Astrocyte (in vitro differentiated cells and primary cell): ENCODE measurements at regions not wholly inside any gene's neighbourhood (a gene's known extent, or its start where the extent isn't known, plus 50 kb on each side); places are given as distances from the start of the nearest gene placed in this dataset.

Source experiments
- DNase-seq: peaks from one replicate; pipeline ENCODE4 v3.0.0-alpha.2; 2010; ENCODE audit warnings: low read depth
- FAIRE-seq: peaks from 2 replicates; lab custom pipeline; 2011; peaks lifted over from hg19 to GRCh38; lab: Jason Lieb, UNC
- H2AFZ ChIP-seq: 2 replicates; pipeline ENCODE4 v1.6.0; 2012; ENCODE audit warnings: low read depth, low read length, inconsistent platforms
- H3K27ac ChIP-seq: 2 replicates; pipeline ENCODE4 v1.5.1; 2011; ENCODE audit warnings: low read depth, low read length, inconsistent platforms
- H3K27me3 ChIP-seq: 2 replicates; pipeline ENCODE4 v1.6.0; 2011; ENCODE audit warnings: low read length, inconsistent platforms; ENCODE audit not compliant: insufficient read depth
- H3K36me3 ChIP-seq: 2 replicates; pipeline ENCODE4 v1.5.1; 2011; ENCODE audit warnings: low read length, inconsistent platforms; ENCODE audit not compliant: insufficient read depth
- H3K4me1 ChIP-seq: 2 replicates; pipeline ENCODE4 v1.5.1; 2011; ENCODE audit warnings: low read length, inconsistent platforms; ENCODE audit not compliant: insufficient read depth
- H3K4me2 ChIP-seq: 2 replicates; pipeline ENCODE4 v1.6.0; 2012; ENCODE audit warnings: low read length, inconsistent platforms
- H3K4me3 ChIP-seq: 2 replicates; pipeline ENCODE4 v1.5.1; 2011; ENCODE audit warnings: low read depth, mild to moderate bottlenecking, low read length, inconsistent platforms; ENCODE audit not compliant: insufficient read depth
- H3K79me2 ChIP-seq: 2 replicates; pipeline ENCODE4 v1.6.0; 2012; ENCODE audit warnings: mild to moderate bottlenecking, low read length, inconsistent platforms; ENCODE audit not compliant: insufficient read depth
- H3K9ac ChIP-seq: 2 replicates; pipeline ENCODE4 v1.6.0; 2012; ENCODE audit warnings: mild to moderate bottlenecking, low read length, inconsistent platforms
- H3K9me3 ChIP-seq: 2 replicates; pipeline ENCODE4 v1.5.1; 2012; ENCODE audit warnings: low read depth, mild to moderate bottlenecking, low read length, inconsistent platforms; ENCODE audit not compliant: insufficient read depth
- H4K20me1 ChIP-seq: 2 replicates; pipeline ENCODE4 v1.6.0; 2012; ENCODE audit warnings: low read length, inconsistent platforms; ENCODE audit not compliant: insufficient read depth
- H3K27ac Mint-ChIP-seq: one replicate; pipeline ENCODE4 v1.8.0; 2021; ENCODE audit warnings: mild to moderate bottlenecking, mixed read lengths; ENCODE audit not compliant: unreplicated experiment
- H3K27me3 Mint-ChIP-seq: one replicate; pipeline ENCODE4 v1.8.0; 2021; ENCODE audit warnings: low read depth, mixed read lengths; ENCODE audit not compliant: unreplicated experiment
- H3K36me3 Mint-ChIP-seq: one replicate; pipeline ENCODE4 v1.8.0; 2021; ENCODE audit warnings: low read depth, mixed read lengths; ENCODE audit not compliant: unreplicated experiment
- H3K4me1 Mint-ChIP-seq: one replicate; pipeline ENCODE4 v1.8.0; 2021; ENCODE audit warnings: low read depth, mixed read lengths; ENCODE audit not compliant: unreplicated experiment
- H3K4me3 Mint-ChIP-seq: one replicate; pipeline ENCODE4 v1.8.0; 2021; ENCODE audit warnings: mild to moderate bottlenecking, moderate library complexity, mixed read lengths; ENCODE audit not compliant: unreplicated experiment
- H3K9me3 Mint-ChIP-seq: one replicate; pipeline ENCODE4 v1.8.0; 2021; ENCODE audit warnings: mild to moderate bottlenecking, mixed read lengths; ENCODE audit not compliant: unreplicated experiment
- EZH2 ChIP-seq: IDR thresholded peaks from 2 replicates; pipeline ENCODE4 v1.6.1; 2012; ENCODE audit warnings: mild to moderate bottlenecking, low read length, inconsistent platforms; ENCODE audit not compliant: insufficient read depth
- TF ChIP-seq, protein P1 (sequence below): IDR thresholded peaks from 2 replicates; pipeline ENCODE4 v1.5.1; 2011; ENCODE audit warnings: low read depth, mild to moderate bottlenecking, inconsistent platforms, low read length, moderate library complexity; ENCODE audit not compliant: insufficient read depth

- Mint-ChIP-seq H3K9me3 (peaks cover 6% of the 10 kb centered on the region), H3K4me3 (no peak overlapping the region), H3K27me3 (no peaks in the 10 kb centered on the region), H3K4me1 (no peaks in the 10 kb centered on the region), H3K27ac (no peak overlapping the region), H3K36me3 (no peaks in the 10 kb centered on the region)
- no peak overlapping the region for H2AFZ ChIP-seq
- H3K4me2 ChIP-seq, result no peak overlapping the region
- H3K4me3 ChIP-seq, result no peak overlapping the region
- H4K20me1 ChIP-seq, result no peaks in the 10 kb centered on the region
- H3K36me3 ChIP-seq, result no peaks in the 10 kb centered on the region
- H3K27ac ChIP-seq, result no peak overlapping the region
- FAIRE-seq (no peak), DNase-seq (no peak)
- no peak overlapping the region for H3K9ac ChIP-seq
- H3K27me3 ChIP-seq, result no peaks in the 10 kb centered on the region
- TF ChIP-seq, protein P1, sequence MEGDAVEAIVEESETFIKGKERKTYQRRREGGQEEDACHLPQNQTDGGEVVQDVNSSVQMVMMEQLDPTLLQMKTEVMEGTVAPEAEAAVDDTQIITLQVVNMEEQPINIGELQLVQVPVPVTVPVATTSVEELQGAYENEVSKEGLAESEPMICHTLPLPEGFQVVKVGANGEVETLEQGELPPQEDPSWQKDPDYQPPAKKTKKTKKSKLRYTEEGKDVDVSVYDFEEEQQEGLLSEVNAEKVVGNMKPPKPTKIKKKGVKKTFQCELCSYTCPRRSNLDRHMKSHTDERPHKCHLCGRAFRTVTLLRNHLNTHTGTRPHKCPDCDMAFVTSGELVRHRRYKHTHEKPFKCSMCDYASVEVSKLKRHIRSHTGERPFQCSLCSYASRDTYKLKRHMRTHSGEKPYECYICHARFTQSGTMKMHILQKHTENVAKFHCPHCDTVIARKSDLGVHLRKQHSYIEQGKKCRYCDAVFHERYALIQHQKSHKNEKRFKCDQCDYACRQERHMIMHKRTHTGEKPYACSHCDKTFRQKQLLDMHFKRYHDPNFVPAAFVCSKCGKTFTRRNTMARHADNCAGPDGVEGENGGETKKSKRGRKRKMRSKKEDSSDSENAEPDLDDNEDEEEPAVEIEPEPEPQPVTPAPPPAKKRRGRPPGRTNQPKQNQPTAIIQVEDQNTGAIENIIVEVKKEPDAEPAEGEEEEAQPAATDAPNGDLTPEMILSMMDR, result no peak
- TF ChIP-seq EZH2, result no peak
- no peaks in the 10 kb centered on the region for H3K79me2 ChIP-seq
- peaks cover 7% of the 10 kb centered on the region for H3K9me3 ChIP-seq
- no peaks in the 10 kb centered on the region for H3K4me1 ChIP-seq
Measured at GRCh38 chr3:18641916-18642315, 216.8 kb upstream of the SATB1 start.

GRCh38 chr3:18635215-18635614 is 210.1 kb upstream of the SATB1 start:
- no peak overlapping the region for H3K4me3 Mint-ChIP-seq
- no peaks in the 10 kb centered on the region for H3K9me3 Mint-ChIP-seq
- no peak for TF ChIP-seq EZH2
- TF ChIP-seq, protein P1, result no peak
- H4K20me1 ChIP-seq, result no peaks in the 10 kb centered on the region
- no peak overlapping the region for H3K27ac ChIP-seq
- H3K4me2 ChIP-seq, result no peak overlapping the region
- no peaks in the 10 kb centered on the region for H3K36me3 ChIP-seq
- no peaks in the 10 kb centered on the region for H3K9me3 ChIP-seq
- H3K4me3 ChIP-seq, result no peak overlapping the region
- H3K27me3 ChIP-seq, result no peaks in the 10 kb centered on the region
- no peak overlapping the region for H3K27ac Mint-ChIP-seq
- H3K4me1 Mint-ChIP-seq, result peaks cover 8% of the 10 kb centered on the region
- no peaks in the 10 kb centered on the region for H3K4me1 ChIP-seq
- no peak for DNase-seq
- H3K36me3 Mint-ChIP-seq, result no peaks in the 10 kb centered on the region
- no peak for FAIRE-seq
- H2AFZ ChIP-seq, result no peak overlapping the region
- H3K9ac ChIP-seq, result no peak overlapping the region
- H3K27me3 Mint-ChIP-seq, result no peaks in the 10 kb centered on the region
- H3K79me2 ChIP-seq, result no peaks in the 10 kb centered on the region

DNA sequence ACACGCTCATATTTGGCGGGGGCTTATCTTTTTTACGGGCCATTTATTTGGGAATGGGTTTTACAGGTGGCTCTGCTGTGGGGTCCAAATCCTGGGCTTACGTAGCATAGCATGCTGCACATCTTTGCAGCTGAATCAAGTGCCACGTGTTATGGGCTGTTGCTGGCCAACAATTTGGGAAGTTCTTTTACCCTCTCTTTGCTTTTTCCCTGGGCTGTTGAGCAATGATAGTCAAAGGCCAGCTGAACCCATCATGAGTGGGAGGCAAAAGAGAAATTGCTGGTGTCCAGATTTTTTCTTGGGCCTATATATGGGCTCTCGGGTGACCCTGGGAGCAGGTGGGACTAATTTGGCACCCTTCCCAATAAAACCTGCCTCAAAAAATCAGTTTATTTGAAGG is 209.3 kb upstream of the SATB1 start:
- Histone ChIP-seq H3K4me1 (no peaks in the 10 kb centered on the region), H4K20me1 (no peaks in the 10 kb centered on the region), H3K27ac (no peak overlapping the region), H3K36me3 (no peaks in the 10 kb centered on the region), H3K4me3 (no peak overlapping the region), H3K27me3 (no peaks in the 10 kb centered on the region), H3K4me2 (no peak overlapping the region), H3K79me2 (no peaks in the 10 kb centered on the region), H3K9ac (no peak overlapping the region), H2AFZ (no peak overlapping the region), H3K9me3 (no peaks in the 10 kb centered on the region)
- Mint-ChIP-seq H3K4me1 (peaks cover 8% of the 10 kb centered on the region), H3K9me3 (no peaks in the 10 kb centered on the region), H3K4me3 (no peak overlapping the region), H3K36me3 (no peaks in the 10 kb centered on the region), H3K27ac (no peak overlapping the region), H3K27me3 (no peaks in the 10 kb centered on the region)
- FAIRE-seq (no peak), DNase-seq (no peak)
- TF ChIP-seq EZH2, result no peak
- TF ChIP-seq, protein P1, result no peak
